Neuronal stem cell (in vitro differentiated cells): ENCODE measurements at regions not wholly inside any gene's neighbourhood (a gene's known extent, or its start where the extent isn't known, plus 50 kb on each side); places are given as distances from the start of the nearest gene placed in this dataset.
A peak's percentile ranks its signal among the peaks of the same experiment; 100 is the strongest.

ENCODE experiments used
- DNase-seq: peaks from one replicate; pipeline ENCODE4 v3.0.0-alpha.2; 2013; ENCODE audit warnings: low spot score
- H2AFZ ChIP-seq: one replicate; pipeline ENCODE4 v1.6.1; 2013; ENCODE audit warnings: mild to moderate bottlenecking, low read length, inconsistent platforms
- H2AK5ac ChIP-seq: 2 replicates; pipeline ENCODE4 v1.6.1; 2013; ENCODE audit warnings: low read depth, mild to moderate bottlenecking, inconsistent platforms, low read length, moderate library complexity, mixed read lengths
- H2BK120ac ChIP-seq: 2 replicates; pipeline ENCODE4 v1.6.1; 2013; ENCODE audit warnings: low read depth, mild to moderate bottlenecking, inconsistent platforms, low read length, moderate library complexity, mixed read lengths
- H2BK12ac ChIP-seq: one replicate; pipeline ENCODE4 v1.6.1; 2013; ENCODE audit warnings: low read length, inconsistent platforms
- H2BK15ac ChIP-seq: 2 replicates; pipeline ENCODE4 v1.6.1; 2013; ENCODE audit warnings: mild to moderate bottlenecking, low read length, inconsistent platforms, mixed read lengths
- H2BK5ac ChIP-seq: one replicate; pipeline ENCODE4 v1.6.1; 2013; ENCODE audit warnings: inconsistent platforms, mild to moderate bottlenecking, low read length, moderate library complexity
- H3K14ac ChIP-seq: one replicate; pipeline ENCODE4 v1.6.1; 2013; ENCODE audit warnings: low read length, inconsistent platforms
- H3K18ac ChIP-seq: 2 replicates; pipeline ENCODE4 v1.6.1; 2013; ENCODE audit warnings: low read length, inconsistent platforms
- H3K23ac ChIP-seq: 2 replicates; pipeline ENCODE4 v1.6.1; 2013; ENCODE audit warnings: low read depth, mild to moderate bottlenecking, mixed read lengths, low read length, inconsistent platforms; ENCODE audit not compliant: poor library complexity
- H3K27ac ChIP-seq: replicated peaks from 3 replicates; pipeline ENCODE4 v1.5.1; 2013; ENCODE audit warnings: low read length, inconsistent platforms
- H3K27me3 ChIP-seq, 3 experiments: 2 replicates each; pipeline ENCODE4 v1.6.1; 2013; ENCODE audit warnings: low read length in 3 of 3, mild to moderate bottlenecking in 2 of 3, inconsistent platforms in 1 of 3, low read depth in 1 of 3, mixed read lengths in 1 of 3, moderate library complexity in 1 of 3; ENCODE audit not compliant: control insufficient read depth in 3 of 3, insufficient read depth in 3 of 3
- H3K36me3 ChIP-seq, 2 donors: replicated peaks in 1 of 2; 2 replicates each; pipeline ENCODE4 v1.6.1; 2013; ENCODE audit warnings: low read length in 2 of 2; ENCODE audit not compliant: control insufficient read depth in 2 of 2, insufficient read depth in 2 of 2
- H3K4ac ChIP-seq: 2 replicates; pipeline ENCODE4 v1.6.1; 2013; ENCODE audit warnings: inconsistent platforms, mild to moderate bottlenecking, low read length, moderate library complexity
- H3K4me1 ChIP-seq, 2 donors: 1 replicate in 1 of 2; 2 replicates in 1 of 2; pipeline ENCODE4 v1.6.1; 2013; ENCODE audit warnings: low read length in 2 of 2, low read depth in 1 of 2; ENCODE audit not compliant: control insufficient read depth in 2 of 2, insufficient read depth in 1 of 2
- H3K4me2 ChIP-seq: one replicate; pipeline ENCODE4 v1.6.1; 2013; ENCODE audit warnings: mild to moderate bottlenecking, low read length, inconsistent platforms; ENCODE audit not compliant: insufficient read depth, poor library complexity, severe bottlenecking
- H3K4me3 ChIP-seq, 2 donors: 2 replicates each; pipeline ENCODE4 v1.5.1; 2013; ENCODE audit warnings: low read length in 2 of 2, mild to moderate bottlenecking in 2 of 2, inconsistent platforms in 1 of 2, moderate library complexity in 1 of 2
- H3K79me1 ChIP-seq: one replicate; pipeline ENCODE4 v1.6.1; 2013; ENCODE audit warnings: low read depth, mild to moderate bottlenecking, inconsistent platforms, low read length, moderate library complexity
- H3K9ac ChIP-seq: one replicate; pipeline ENCODE4 v1.6.1; 2013; ENCODE audit warnings: mild to moderate bottlenecking, low read depth, low read length, inconsistent platforms; ENCODE audit not compliant: poor library complexity
- H3K9me3 ChIP-seq, 2 donors: replicated peaks in 1 of 2; 2 replicates each; pipeline versions ENCODE3 to v1.6.1; 2013; ENCODE audit warnings: low read length in 2 of 2, mild to moderate bottlenecking in 2 of 2, inconsistent platforms in 1 of 2, low read depth in 1 of 2, mixed read lengths in 1 of 2, moderate library complexity in 1 of 2; ENCODE audit not compliant: control insufficient read depth in 2 of 2, insufficient read depth in 1 of 2
- H4K8ac ChIP-seq: one replicate; pipeline ENCODE4 v1.6.1; 2013; ENCODE audit warnings: low read depth, mild to moderate bottlenecking, inconsistent platforms, low read length, moderate library complexity
- H4K91ac ChIP-seq: one replicate; pipeline ENCODE4 v1.6.1; 2013; ENCODE audit warnings: low read length, low read depth, mild to moderate bottlenecking, inconsistent platforms; ENCODE audit not compliant: poor library complexity
- WGBS, 2 donors: extraction: QIAGEN DNeasy Blood & Tissue Kit; methylation state at CpG; one replicate each; pipeline ENCODE4 v1.1.7; 2013; ENCODE audit warnings: missing lambda C conversion rate in 2 of 2, mixed read lengths in 1 of 2; ENCODE audit not compliant: insufficient read length in 2 of 2, insufficient replicate concordance in 1 of 2; ENCODE audit errors: extremely low coverage in 2 of 2; 5-methylcytosine and 5-hydroxymethylcytosine counted together

DNA sequence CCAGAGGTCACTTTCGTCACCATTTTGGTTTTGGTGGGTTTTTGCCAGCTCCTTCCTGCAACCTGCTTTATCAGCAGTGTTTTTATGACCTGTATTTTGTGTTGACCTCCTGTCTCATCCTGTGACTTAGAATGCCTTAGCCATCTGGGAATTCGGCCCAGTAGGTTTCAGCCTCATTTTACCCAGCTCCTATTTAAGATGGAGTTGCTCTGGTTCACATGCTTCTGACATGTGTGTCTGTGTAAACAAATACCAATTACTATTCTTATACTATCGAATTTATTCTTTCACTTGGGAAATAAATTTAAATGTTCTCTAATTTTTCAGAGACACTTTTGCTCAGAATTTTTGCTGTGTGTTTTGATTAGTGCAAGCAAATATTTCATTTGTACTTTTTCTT is 1370.3 kb upstream of the MIR17HG start:
- H4K8ac ChIP-seq: no peak overlapping the region
- no peak overlapping the region for H3K4me2 ChIP-seq
- no CpG with 5 or more reads among the region's 3 CpGs for WGBS, 2 donors
- no peak overlapping the region for H3K27ac ChIP-seq
- H3K4me3 ChIP-seq: no peak overlapping the region
- no peak for DNase-seq
- no peaks in the 10 kb centered on the region for H3K9me3 ChIP-seq
- H3K4me1 ChIP-seq: no peaks in the 10 kb centered on the region
- no peak overlapping the region for H2BK5ac ChIP-seq
- H3K27me3 ChIP-seq: no peaks in the 10 kb centered on the region
- H3K18ac ChIP-seq: no peak overlapping the region
- H2AK5ac ChIP-seq: no peak overlapping the region
- no peak overlapping the region for H2AFZ ChIP-seq
- no peak overlapping the region for H2BK120ac ChIP-seq
- H3K79me1 ChIP-seq: no peaks in the 10 kb centered on the region
- no peak overlapping the region for H3K4ac ChIP-seq
- no peak overlapping the region for H3K14ac ChIP-seq
- H3K23ac ChIP-seq: no peak overlapping the region
- no peak overlapping the region for H4K91ac ChIP-seq
- no peaks in the 10 kb centered on the region for H3K36me3 ChIP-seq
- H2BK12ac ChIP-seq: no peak overlapping the region
- H3K9ac ChIP-seq: no peak overlapping the region
- no peak overlapping the region for H2BK15ac ChIP-seq

DNA sequence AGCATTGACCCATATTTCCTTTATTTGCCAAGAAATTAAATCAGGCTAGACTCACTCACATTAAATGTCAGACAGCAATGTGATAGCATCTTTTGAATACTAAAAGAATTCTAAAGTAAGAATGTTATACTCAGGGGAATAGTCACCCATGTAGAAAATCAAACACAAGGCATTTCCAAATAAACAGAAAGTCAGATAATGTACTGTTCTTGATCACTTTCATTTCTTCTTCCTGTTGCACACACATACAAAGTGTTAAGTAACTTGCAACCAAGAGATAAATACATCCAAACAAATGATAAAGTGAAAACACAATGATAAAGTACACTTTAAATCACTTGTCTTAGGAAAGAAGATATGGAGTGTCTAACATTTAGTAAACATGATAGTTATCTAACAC is 1366.6 kb upstream of the MIR17HG start:
- Histone ChIP-seq H3K79me1 (no peaks in the 10 kb centered on the region), H3K9me3 (no peaks in the 10 kb centered on the region), H2BK12ac (no peak overlapping the region), H2BK120ac (no peak overlapping the region), H3K27me3 (no peaks in the 10 kb centered on the region), H3K23ac (no peak overlapping the region), H2AFZ (no peak overlapping the region), H3K18ac (no peak overlapping the region), H2AK5ac (no peak overlapping the region), H3K4me1 (no peaks in the 10 kb centered on the region), H3K4me3 (no peak overlapping the region), H4K8ac (no peak overlapping the region), H3K4me2 (no peak overlapping the region), H3K14ac (no peak overlapping the region), H2BK5ac (no peak overlapping the region), H3K36me3 (no peaks in the 10 kb centered on the region), H3K4ac (no peak overlapping the region), H3K27ac (no peak overlapping the region), H4K91ac (no peak overlapping the region), H2BK15ac (no peak overlapping the region), H3K9ac (no peak overlapping the region)
- no peak for DNase-seq

DNA sequence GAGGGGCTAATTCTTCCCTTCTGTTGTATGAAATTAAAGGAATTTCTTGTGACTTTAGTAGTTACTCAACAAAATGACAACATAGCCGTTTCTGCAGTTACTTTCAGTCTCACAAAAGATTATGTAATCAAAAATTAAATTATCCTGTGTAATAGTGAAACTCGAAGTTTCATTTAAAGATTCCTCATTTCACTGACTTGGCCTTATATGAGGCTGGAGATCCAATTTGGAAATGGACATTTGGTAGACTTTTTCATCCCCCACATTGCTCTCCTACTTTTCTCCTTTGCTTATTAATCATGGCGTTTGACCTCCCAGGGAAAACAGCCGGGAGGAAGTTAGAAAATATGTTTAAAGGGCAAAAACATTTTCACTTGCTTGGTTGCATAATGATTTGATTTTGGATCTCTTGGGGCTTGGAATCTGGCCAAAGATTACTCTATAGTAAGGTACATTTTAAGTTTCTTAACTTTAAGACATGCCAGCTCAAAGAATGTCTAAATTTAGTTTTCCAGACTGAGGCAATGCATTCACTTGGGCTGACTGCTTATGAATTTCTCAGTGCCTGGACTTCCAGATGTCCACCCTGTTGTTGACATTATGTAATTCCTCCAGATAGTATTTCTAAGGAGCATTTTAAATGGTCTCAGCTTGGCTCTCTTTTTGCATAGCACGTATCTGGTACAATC is 1364.9 kb upstream of the MIR17HG start:
- Histone ChIP-seq H3K36me3 (no peaks in the 10 kb centered on the region), H2BK5ac (no peak overlapping the region), H4K91ac (no peak overlapping the region), H3K23ac (no peak overlapping the region), H3K4me2 (no peak overlapping the region), H3K27me3 (no peaks in the 10 kb centered on the region), H3K9ac (no peak overlapping the region), H3K4me3 (no peak overlapping the region), H3K4me1 (no peaks in the 10 kb centered on the region), H2AFZ (peak overlapping the region; percentile 6), H3K14ac (no peak overlapping the region), H3K18ac (no peak overlapping the region), H3K9me3 (no peaks in the 10 kb centered on the region), H4K8ac (no peak overlapping the region), H2BK15ac (no peak overlapping the region), H3K79me1 (no peaks in the 10 kb centered on the region), H2BK12ac (no peak overlapping the region), H2BK120ac (no peak overlapping the region), H2AK5ac (no peak overlapping the region), H3K27ac (no peak overlapping the region), H3K4ac (no peak overlapping the region)
- no peak for DNase-seq
- no CpG with 5 or more reads among the region's 5 CpGs for WGBS, 2 donors

DNA sequence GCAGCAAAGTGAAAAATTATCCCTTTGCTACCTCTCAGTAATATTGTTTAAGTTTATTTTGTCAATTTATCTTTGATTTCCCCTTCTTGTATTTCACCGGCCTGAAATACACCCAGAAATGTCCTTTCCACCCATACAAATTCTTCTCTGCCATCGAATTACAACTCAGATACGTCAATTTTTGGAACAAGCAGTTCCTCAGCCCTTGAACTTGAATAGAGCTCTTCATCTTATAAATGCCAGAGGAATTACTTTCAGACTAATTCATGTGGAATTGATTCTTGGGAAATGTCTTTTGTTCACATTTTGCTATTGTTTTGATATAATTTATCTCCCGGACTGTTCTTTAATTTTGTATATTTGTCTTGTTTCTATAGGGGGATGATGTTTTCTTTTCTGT is 1359.3 kb upstream of the MIR17HG start:
- Histone ChIP-seq H3K4me2 (no peak overlapping the region), H3K79me1 (no peaks in the 10 kb centered on the region), H3K4me3 (no peak overlapping the region), H3K23ac (no peak overlapping the region), H3K4ac (no peak overlapping the region), H2BK5ac (no peak overlapping the region), H3K9ac (no peak overlapping the region), H3K18ac (no peak overlapping the region), H3K36me3 (no peaks in the 10 kb centered on the region), H3K9me3 (no peaks in the 10 kb centered on the region), H3K27me3 (no peaks in the 10 kb centered on the region), H4K91ac (no peak overlapping the region), H2BK15ac (no peak overlapping the region), H3K14ac (no peak overlapping the region), H2AK5ac (no peak overlapping the region), H2BK120ac (no peak overlapping the region), H2BK12ac (no peak overlapping the region), H3K4me1 (no peaks in the 10 kb centered on the region), H2AFZ (no peak overlapping the region), H3K27ac (no peak overlapping the region), H4K8ac (no peak overlapping the region)
- DNase-seq: no peak
- no CpG with 5 or more reads among the region's 4 CpGs for WGBS, 2 donors
